ENCODE measurements at regions not wholly inside any gene's neighbourhood (a gene's known extent, or its start where the extent isn't known, plus 50 kb on each side); places are given as distances from the start of the nearest gene placed in this dataset.

DNA sequence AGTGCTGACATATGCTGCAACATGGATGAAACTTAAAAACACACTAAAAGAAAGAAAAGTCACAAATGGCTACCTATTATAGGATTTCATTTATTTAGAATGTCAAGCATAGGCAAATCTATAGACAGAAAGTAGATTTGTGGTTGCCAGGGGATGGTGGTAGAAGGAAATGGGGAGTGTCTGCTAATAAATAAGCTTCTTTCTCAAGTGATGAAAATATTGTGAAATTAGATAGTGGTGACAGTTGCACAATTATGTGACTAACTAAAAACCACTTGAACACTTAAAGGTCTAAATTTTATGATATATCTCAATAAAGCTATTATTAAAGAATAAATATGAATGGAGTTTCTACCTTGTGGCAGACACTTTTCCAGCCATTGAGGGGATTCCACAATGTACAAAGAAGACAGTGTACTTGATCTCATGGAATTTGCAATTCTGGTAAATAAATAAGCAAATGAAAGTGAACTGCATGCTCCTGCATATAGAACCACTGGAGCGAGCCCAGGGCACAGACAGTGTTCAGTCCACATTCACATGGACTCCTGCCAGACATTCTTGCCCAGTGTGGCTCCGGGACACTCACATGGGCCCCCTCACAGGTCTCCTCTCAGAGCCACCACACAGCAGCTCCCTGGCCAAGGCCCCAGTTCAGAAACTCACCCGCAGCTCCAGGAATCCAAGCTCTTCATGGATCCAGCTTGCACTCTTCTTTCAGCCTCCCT lies 107.1 kb upstream of the ARID2 start:
- DNase-seq (ENCODE audit: insufficient read length, low spot score), result no peak
- FAIRE-seq, result no peak
- TF ChIP-seq, protein P1, sequence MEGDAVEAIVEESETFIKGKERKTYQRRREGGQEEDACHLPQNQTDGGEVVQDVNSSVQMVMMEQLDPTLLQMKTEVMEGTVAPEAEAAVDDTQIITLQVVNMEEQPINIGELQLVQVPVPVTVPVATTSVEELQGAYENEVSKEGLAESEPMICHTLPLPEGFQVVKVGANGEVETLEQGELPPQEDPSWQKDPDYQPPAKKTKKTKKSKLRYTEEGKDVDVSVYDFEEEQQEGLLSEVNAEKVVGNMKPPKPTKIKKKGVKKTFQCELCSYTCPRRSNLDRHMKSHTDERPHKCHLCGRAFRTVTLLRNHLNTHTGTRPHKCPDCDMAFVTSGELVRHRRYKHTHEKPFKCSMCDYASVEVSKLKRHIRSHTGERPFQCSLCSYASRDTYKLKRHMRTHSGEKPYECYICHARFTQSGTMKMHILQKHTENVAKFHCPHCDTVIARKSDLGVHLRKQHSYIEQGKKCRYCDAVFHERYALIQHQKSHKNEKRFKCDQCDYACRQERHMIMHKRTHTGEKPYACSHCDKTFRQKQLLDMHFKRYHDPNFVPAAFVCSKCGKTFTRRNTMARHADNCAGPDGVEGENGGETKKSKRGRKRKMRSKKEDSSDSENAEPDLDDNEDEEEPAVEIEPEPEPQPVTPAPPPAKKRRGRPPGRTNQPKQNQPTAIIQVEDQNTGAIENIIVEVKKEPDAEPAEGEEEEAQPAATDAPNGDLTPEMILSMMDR (IDR thresholded peaks at IDR 0.05; ENCODE audit: insufficient read depth, missing control alignments), result no peak

DNA sequence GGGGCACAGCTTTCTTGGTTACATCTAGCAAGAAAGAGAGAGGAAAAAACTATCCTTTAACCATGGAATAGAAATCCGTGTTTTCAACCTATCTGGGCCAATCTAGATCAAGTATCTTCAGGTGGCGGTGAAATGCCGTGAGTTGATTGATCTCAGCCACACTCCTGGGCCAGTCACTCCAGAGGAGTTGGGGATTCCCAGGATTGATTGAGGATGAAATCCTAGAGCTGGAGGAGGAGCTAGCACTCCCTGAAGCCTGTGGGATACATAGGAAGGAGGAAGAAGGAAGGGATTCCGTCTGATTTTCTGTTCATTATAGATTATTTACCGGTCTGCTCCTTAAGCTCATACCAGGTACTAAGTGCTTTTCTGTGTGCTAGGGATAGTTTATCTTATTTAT lies 106.3 kb upstream of the ARID2 start:
- no peak for DNase-seq (ENCODE audit: insufficient read length, low spot score)
- no peak for FAIRE-seq
- TF ChIP-seq, protein P1 (IDR thresholded peaks at IDR 0.05; ENCODE audit: insufficient read depth, missing control alignments), result no peak

- DNase-seq (ENCODE audit: insufficient read length, low spot score) (no peak), FAIRE-seq (no peak)
- TF ChIP-seq, protein P1 (IDR thresholded peaks at IDR 0.05; ENCODE audit: insufficient read depth, missing control alignments), result no peak
These were observed 105.6 kb upstream of the ARID2 start for GRCh38 chr12:45623940-45624339.

- FAIRE-seq (no peak), DNase-seq (ENCODE audit: insufficient read length, low spot score) (no peak)
- TF ChIP-seq, protein P1 (IDR thresholded peaks at IDR 0.05; ENCODE audit: insufficient read depth, missing control alignments), result no peak
These were observed 102.5 kb upstream of the ARID2 start for GRCh38 chr12:45626965-45627364.

DNA sequence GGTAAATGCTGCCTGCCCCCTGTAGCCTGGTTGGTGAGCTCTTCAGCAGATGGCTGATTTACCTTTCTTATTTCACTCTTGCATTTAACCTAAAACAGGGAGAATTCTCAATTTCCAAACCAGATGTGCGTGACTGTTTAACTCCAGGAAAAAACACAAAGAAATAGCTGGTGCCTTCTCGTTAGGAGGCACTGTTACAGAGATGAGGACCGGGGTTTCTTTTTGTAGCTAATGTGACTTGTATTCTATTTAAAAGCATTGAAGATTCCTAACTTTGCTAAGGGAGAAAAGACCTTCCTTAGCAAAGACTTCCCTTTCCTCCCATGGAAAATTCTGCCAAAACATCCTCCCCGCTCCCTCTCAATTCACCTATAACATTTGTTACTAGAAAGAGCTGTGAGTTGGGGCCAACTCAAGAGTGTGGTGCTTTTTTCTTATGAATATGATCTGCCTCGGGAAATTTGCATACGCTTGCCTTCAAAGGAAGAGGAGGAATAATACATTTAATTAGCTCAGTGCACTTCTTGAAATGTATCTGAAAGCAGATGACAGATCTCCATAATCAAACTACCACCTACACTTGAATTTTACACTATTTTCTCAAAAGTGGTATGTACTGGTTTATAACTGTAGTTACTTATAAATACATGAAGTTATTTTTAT lies 102.0 kb upstream of the ARID2 start:
- TF ChIP-seq, protein P1 (IDR thresholded peaks at IDR 0.05; ENCODE audit: insufficient read depth, missing control alignments), result no peak
- DNase-seq (ENCODE audit: insufficient read length, low spot score) (no peak), FAIRE-seq (no peak)

- TF ChIP-seq, protein P1 (IDR thresholded peaks at IDR 0.05; ENCODE audit: insufficient read depth, missing control alignments), result no peak
- FAIRE-seq (no peak), DNase-seq (ENCODE audit: insufficient read length, low spot score) (no peak)
These were observed 100.2 kb upstream of the ARID2 start for GRCh38 chr12:45629292-45629691.

GRCh38 chr12:45633733-45634132 lies 95.8 kb upstream of the ARID2 start:
- TF ChIP-seq, protein P1 (IDR thresholded peaks at IDR 0.05; ENCODE audit: insufficient read depth, missing control alignments), result no peak
- FAIRE-seq, result no peak

More at GRCh38 chr12:45633733-45634132, 95.8 kb upstream of the ARID2 start:
- DNase-seq (ENCODE audit: insufficient read length, low spot score), result no peak

All from D721Med (cell line).